Omental fat pad (tissue), 3 donors: ENCODE measurements at regions not wholly inside any gene's neighbourhood (a gene's known extent, or its start where the extent isn't known, plus 50 kb on each side); places are given as distances from the start of the nearest gene placed in this dataset.
"Not testable (repeated sequence)": the region's sequence is repeated elsewhere in the genome, so short reads cannot be mapped to it uniquely, and the experiment has no call there.

Experiments used
- ATAC-seq: fragments of 150-250 bp; one replicate; pipeline ENCODE4 v1.9.1; 2016; ENCODE audit warnings: mild to moderate bottlenecking, moderate library complexity; ENCODE audit not compliant: low FRiP score
- DNase-seq: peaks from one replicate; pipeline ENCODE4 v3.0.0-alpha.2; 2019; ENCODE audit warnings: low spot score
- TF ChIP-seq, protein P1 (sequence below), 3 donors: fragments of 450-650 bp; IDR thresholded peaks; one replicate each; pipeline ENCODE4 v1.5.1; 2016 to 2017; ENCODE audit warnings: antibody characterized with exemption in 3 of 3, mild to moderate bottlenecking in 3 of 3, moderate library complexity in 2 of 3

DNA sequence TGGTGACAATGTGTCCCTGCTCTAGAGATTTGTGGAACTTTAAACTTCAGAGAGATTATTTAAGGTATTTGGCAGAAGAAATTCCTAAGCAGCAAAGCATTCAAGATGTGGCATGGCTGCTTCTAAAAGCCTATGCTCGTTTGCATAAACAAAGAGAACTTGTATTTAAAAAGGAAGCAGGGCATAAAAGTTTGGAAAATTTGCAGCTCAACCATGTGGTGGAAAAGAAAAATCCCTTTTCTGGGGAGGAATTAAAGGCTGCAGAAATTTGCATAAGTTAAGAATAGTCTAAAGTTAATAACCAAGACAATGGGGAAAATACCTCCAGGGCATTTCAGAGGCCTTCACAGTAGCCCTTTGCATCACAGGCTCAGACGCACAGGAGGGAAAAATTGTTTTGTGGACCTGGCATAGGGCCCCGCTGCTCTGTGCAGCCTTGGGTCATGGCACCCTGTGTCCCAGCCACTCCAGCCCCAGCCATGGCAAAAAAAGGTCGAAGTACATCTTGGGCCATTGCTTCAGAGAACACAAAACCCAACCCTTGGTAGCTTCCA is 1109.1 kb downstream of the OTOL1 start:
- ATAC-seq: no peak
- TF ChIP-seq, protein P1, sequence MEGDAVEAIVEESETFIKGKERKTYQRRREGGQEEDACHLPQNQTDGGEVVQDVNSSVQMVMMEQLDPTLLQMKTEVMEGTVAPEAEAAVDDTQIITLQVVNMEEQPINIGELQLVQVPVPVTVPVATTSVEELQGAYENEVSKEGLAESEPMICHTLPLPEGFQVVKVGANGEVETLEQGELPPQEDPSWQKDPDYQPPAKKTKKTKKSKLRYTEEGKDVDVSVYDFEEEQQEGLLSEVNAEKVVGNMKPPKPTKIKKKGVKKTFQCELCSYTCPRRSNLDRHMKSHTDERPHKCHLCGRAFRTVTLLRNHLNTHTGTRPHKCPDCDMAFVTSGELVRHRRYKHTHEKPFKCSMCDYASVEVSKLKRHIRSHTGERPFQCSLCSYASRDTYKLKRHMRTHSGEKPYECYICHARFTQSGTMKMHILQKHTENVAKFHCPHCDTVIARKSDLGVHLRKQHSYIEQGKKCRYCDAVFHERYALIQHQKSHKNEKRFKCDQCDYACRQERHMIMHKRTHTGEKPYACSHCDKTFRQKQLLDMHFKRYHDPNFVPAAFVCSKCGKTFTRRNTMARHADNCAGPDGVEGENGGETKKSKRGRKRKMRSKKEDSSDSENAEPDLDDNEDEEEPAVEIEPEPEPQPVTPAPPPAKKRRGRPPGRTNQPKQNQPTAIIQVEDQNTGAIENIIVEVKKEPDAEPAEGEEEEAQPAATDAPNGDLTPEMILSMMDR (IDR thresholded peaks at IDR 0.05): no peak
- no peak for DNase-seq

DNA sequence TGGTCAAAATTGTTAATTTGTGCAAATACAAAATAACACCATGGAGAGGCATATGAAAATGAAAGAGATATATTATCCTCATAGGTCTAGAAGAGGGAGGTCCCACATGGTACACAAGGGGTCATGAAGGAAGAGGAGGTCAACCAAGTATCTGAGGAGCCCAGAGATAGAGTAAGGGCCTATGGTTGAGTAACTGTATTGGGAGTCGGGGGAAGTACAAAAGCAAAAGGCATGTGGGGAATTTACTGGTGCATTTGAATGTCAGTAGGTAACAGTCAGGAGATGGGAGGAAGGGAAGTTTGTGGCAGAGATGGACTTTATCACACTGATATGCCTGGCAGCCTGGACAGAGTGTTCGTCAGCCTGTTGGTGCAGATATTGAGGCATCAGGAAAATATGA is 1113.7 kb downstream of the OTOL1 start:
- TF ChIP-seq, protein P1 (IDR thresholded peaks at IDR 0.05): no peak
- DNase-seq: no peak
- ATAC-seq: no peak

DNA sequence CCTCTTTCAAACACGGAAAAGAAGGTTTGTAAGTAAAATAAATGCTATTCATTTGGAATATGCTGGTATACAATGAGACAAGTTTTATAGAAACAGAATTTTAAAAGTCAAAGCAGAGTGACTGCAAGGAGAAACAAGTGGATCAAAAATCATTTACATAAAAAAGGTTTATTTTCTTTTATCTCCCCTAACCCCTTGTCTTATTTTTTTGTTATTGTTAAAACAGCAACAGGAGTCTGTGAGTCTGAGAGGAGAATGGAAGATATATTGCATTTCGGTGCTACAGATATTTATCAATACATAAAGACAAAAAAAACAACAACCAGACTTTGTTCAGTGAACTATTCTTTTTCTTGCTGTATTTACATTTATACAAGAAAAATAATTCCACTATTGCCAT is 1116.4 kb downstream of the OTOL1 start:
- DNase-seq: no peak
- TF ChIP-seq, protein P1 (IDR thresholded peaks at IDR 0.05): no peak
- ATAC-seq: no peak

DNA sequence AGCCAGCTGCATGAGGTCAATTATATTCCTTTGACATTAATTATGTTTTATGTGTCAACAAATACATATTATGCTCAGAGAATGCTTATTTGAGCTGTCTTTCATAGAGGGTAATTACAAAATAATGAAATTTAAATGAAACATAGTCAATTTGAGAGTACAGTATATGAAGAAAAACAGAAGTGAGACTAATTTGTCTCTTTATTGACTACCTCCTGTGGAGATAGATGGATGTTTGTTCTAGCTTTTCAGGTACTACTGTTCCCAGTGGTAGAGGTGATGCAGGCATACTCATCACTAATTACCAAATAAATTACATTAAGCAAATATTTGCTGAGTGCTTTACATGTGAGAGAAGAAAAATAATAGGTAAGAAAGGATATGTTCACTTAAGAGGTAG is 1129.6 kb downstream of the OTOL1 start:
- ATAC-seq (no peak), DNase-seq (no peak)
- TF ChIP-seq, protein P1 (IDR thresholded peaks at IDR 0.05): no peak

DNA sequence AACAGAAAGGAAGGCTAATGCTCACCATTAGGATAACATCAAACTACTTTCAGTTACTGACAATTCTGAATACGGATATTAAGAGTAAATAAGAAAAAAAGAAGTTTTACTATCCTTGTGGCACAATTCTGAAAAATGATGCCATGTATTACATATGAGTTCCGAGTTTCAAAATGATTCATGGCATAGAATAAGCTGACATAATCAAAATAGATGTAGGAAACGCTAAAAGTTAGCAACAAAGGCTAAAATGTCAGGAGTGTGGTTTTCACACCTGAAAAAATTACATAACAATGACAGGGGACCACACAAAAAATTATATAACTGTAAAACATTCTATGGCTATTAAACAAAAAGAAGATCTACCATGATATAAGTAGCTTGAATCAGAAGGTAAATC is 1131.9 kb downstream of the OTOL1 start:
- DNase-seq (no peak), ATAC-seq (no peak)
- TF ChIP-seq, protein P1 (IDR thresholded peaks at IDR 0.05): no peak

DNA sequence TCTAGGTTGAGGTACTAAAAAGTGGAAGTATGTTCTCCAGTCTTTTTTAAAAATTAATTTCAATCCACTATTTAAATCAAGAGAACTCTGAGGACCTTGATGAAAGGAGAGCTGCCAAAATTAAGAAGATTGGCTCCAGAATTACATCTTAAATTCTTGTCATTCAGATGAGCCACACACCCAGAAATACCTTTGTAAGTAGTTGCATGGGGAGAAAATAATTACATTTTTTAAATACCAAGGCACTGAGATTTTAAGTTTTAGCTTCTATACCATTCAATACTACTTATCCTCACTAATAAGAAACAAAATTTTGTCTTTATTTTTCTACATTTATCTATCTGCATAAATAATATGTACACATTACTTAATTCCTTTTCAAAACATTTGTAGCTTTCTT is 1132.8 kb downstream of the OTOL1 start:
- DNase-seq: no peak
- TF ChIP-seq, protein P1 (IDR thresholded peaks at IDR 0.05): no peak
- ATAC-seq: no peak

DNA sequence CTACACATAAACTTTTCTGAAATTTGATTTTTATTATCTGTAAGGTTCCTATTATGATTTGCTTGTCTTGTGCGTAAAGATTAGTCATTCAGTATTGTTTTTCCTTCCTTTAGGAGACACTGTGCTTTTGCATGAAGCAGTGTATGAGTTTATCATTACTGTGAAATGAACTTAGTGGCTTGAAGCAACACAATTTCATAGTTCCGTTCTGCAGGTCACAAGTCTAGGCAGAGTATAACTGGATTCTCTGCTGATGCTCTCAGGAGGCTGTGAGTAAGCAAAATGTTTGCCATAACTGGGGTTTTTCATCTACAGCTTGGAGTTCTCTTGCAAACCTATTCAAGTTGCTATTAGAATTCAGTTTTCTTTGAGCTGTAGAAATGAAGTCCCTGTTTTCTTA is 1136.1 kb downstream of the OTOL1 start:
- TF ChIP-seq, protein P1 (IDR thresholded peaks at IDR 0.05): no peak
- ATAC-seq (no peak), DNase-seq (no peak)

DNA sequence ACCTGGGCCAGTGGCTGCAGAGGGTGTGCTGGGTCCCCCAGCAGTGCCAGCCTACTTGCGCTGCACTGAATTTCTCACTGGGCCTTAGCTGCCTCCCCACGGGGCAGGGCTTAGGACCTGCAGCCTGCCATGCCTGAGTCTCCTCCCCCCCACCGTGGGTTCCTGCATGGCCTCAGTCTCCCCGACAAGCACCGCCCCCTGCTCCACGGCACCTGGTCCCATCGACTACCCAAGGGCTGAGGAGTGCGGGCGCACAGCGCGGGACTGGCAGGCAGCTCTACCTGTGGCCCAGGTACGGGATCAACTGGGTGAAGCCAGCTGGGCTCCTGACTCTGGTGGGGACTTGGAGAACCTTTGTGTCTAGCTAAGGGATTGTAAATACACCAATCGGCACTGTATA is 1143.6 kb downstream of the OTOL1 start:
- DNase-seq, ATAC-seq: not testable (repeated sequence)
